ENCODE measurements at regions not wholly inside any gene's neighbourhood (a gene's known extent, or its start where the extent isn't known, plus 50 kb on each side); places are given as distances from the start of the nearest gene placed in this dataset.

DNA sequence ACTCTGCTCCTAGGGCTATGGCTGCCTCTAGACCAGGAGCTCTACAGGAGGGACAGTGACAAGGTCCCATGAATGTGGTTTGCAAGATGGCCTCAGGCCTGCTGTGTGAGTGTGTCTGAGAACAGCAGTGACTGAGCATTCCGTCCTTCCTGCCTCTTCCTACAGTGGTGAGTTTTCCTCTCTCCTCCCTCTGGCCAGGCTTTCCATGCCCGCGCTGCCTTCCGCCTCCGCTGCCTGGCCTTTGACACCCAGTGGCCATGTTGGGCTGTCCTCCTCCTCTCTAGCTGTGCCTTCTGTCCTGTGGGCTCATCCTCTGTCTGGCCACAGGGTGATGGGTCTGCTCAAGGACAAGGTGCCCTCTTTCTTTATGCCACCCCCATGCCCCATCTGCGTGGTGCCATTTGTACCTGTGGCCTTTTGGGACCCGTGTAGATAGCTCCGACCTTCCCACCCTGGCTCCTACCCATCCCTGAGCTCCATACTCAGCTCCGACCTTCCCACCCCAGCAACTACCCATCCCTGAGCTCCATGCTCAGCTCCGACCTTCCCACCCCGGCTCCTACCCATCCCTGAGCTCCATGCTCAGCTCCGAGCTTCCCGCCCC, 970.4 kb downstream of the BRD1 start:
- H3K4me1 Mint-ChIP-seq (ENCODE audit: low read depth), result no peaks in the 10 kb centered on the region
- no peaks in the 10 kb centered on the region for H3K27me3 Mint-ChIP-seq (ENCODE audit: insufficient read depth)
- H3K4me3 Mint-ChIP-seq, result no peak overlapping the region
- no peak for TF ChIP-seq CTCF (IDR thresholded peaks at IDR 0.05)
- H3K9me3 Mint-ChIP-seq, result peaks cover 83% of the 10 kb centered on the region
- H3K27ac Mint-ChIP-seq, result no peak overlapping the region
- DNase-seq, result no peak
- H3K36me3 Mint-ChIP-seq (ENCODE audit: low read depth), result peaks cover 10% of the 10 kb centered on the region; the same call in 1 of the 2 replicates

DNA sequence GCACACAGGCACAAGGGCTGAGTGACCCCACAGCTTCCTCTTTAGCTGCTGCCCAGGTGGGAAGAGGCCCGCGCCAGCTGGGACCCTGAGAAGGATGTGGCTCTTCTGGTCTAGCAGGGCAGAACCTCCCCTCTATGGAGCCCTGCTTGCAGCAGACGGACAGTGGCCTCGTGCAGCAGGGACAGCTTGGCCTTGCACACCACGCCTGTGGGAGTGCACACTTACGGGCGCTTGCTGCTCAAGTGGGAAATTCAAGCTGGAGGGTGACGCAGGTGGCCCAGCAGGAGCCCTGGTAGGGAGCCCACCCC, 971.4 kb downstream of the BRD1 start:
- Mint-ChIP-seq H3K27ac (no peak overlapping the region), H3K9me3 (peaks cover 81% of the 10 kb centered on the region), H3K4me1 (ENCODE audit: low read depth) (no peaks in the 10 kb centered on the region), H3K27me3 (ENCODE audit: insufficient read depth) (no peaks in the 10 kb centered on the region), H3K4me3 (no peak overlapping the region), H3K36me3 (ENCODE audit: low read depth) (peaks cover 6% of the 10 kb centered on the region; the same call in 1 of the 2 replicates)
- no peak for DNase-seq
- no peak for TF ChIP-seq CTCF (IDR thresholded peaks at IDR 0.05)

DNA sequence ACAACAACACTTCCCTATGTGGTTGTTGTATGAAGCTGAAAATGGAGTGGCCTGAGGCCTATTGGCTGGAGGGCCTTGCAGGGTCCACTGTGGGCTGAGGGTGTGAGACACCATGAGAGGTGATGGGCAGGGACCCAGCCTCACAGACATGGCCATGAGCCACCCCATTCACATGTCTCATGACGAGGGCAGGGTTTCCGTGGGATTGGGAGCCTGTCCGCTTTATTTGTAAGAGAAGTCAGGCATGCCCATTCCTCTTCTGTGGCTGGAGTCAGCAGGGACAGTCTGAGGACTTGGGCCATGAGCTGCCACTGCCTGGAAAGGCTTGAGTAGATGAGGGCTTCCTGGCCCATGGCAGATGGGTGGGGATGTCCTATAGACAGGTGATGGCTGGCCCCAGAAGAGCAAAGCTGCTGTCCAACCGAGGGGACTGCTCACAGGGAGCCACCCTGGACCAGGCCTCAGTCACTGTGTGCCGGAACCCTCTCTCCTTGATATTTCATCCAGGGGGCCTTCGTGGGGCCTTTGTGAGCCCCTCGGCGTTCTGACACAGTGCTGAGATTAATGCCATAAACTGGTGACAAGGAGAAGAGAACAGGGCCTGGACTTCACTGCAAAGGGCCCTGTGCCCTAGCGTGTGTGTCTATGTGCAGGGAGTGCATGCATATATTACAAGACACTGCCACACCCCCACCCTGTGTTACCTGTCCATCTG, 971.9 kb downstream of the BRD1 start:
- Mint-ChIP-seq H3K27ac (no peak overlapping the region), H3K4me3 (no peak overlapping the region), H3K27me3 (ENCODE audit: insufficient read depth) (no peaks in the 10 kb centered on the region), H3K9me3 (peaks cover 80% of the 10 kb centered on the region), H3K36me3 (ENCODE audit: low read depth) (peaks cover 6% of the 10 kb centered on the region; the same call in 1 of the 2 replicates), H3K4me1 (ENCODE audit: low read depth) (no peaks in the 10 kb centered on the region)
- no peak for TF ChIP-seq CTCF (IDR thresholded peaks at IDR 0.05)
- no peak for DNase-seq

- Mint-ChIP-seq H3K4me3 (no peak overlapping the region), H3K9me3 (peaks cover 75% of the 10 kb centered on the region), H3K27me3 (ENCODE audit: insufficient read depth) (no peaks in the 10 kb centered on the region), H3K4me1 (ENCODE audit: low read depth) (no peaks in the 10 kb centered on the region), H3K27ac (no peak overlapping the region), H3K36me3 (ENCODE audit: low read depth) (peaks cover 6% of the 10 kb centered on the region; the same call in 1 of the 2 replicates)
- TF ChIP-seq CTCF (IDR thresholded peaks at IDR 0.05), result no peak
- DNase-seq, result no peak
Measured at GRCh38 chr22:48855013-48855412, 972.7 kb downstream of the BRD1 start.

GRCh38 chr22:48853627-48854240, 973.9 kb downstream of the BRD1 start:
- H3K27ac Mint-ChIP-seq, result no peak overlapping the region
- peaks cover 72% of the 10 kb centered on the region for H3K9me3 Mint-ChIP-seq
- peaks cover 11% of the 10 kb centered on the region; the same call in 1 of the 2 replicates for H3K36me3 Mint-ChIP-seq (ENCODE audit: low read depth)
- H3K4me1 Mint-ChIP-seq (ENCODE audit: low read depth), result no peaks in the 10 kb centered on the region
- no peaks in the 10 kb centered on the region for H3K27me3 Mint-ChIP-seq (ENCODE audit: insufficient read depth)
- DNase-seq, result no peak
- no peak overlapping the region for H3K4me3 Mint-ChIP-seq
- no peak for TF ChIP-seq CTCF (IDR thresholded peaks at IDR 0.05)
